GM23338 (cell line): ENCODE measurements at regions not wholly inside any gene's neighbourhood (a gene's known extent, or its start where the extent isn't known, plus 50 kb on each side); places are given as distances from the start of the nearest gene placed in this dataset.
A peak's percentile ranks its signal among the peaks of the same experiment; 100 is the strongest.

Experiments
- ATAC-seq: fragments of 200-7000 bp; cut with Tn5 transposase; 3 replicates; pipeline ENCODE4 v1.9.1; 2020
- DNase-seq: peaks from one replicate; pipeline ENCODE4 v3.0.0-alpha.2; 2015; ENCODE audit warnings: low spot score
- H2AFZ ChIP-seq: fragments of 200-600 bp; sonication (generic); 2 replicates; pipeline ENCODE4 v1.8.0; 2016; ENCODE audit warnings: antibody characterized with exemption, mild to moderate bottlenecking, moderate library complexity
- H3F3A ChIP-seq: fragments of 200-600 bp; sonication (generic); replicated peaks from 2 replicates; pipeline ENCODE4 v1.8.0; 2017; ENCODE audit warnings: antibody characterized with exemption, mixed run types, low read depth
- H3K27ac ChIP-seq: fragments of 200-600 bp; sonication (generic); 2 replicates; pipeline ENCODE4 v1.6.1; 2016; ENCODE audit warnings: low read depth
- H3K27me3 ChIP-seq: fragments of 200-600 bp; sonication (generic); 2 replicates; pipeline ENCODE4 v1.8.0; 2016; ENCODE audit warnings: mild to moderate bottlenecking, mixed run types, moderate library complexity; ENCODE audit not compliant: insufficient read depth
- H3K36me3 ChIP-seq: fragments of 200-600 bp; sonication (generic); 2 replicates; pipeline ENCODE4 v1.8.0; 2016; ENCODE audit warnings: mild to moderate bottlenecking; ENCODE audit not compliant: insufficient read depth
- H3K4me1 ChIP-seq: fragments of 200-600 bp; sonication (generic); 2 replicates; pipeline ENCODE4 v1.8.0; 2016; ENCODE audit warnings: mild to moderate bottlenecking, moderate library complexity; ENCODE audit not compliant: insufficient read depth
- H3K4me2 ChIP-seq: fragments of 200-600 bp; sonication (generic); 2 replicates; pipeline ENCODE4 v1.7.1; 2017; ENCODE audit warnings: mixed run types
- H3K4me3 ChIP-seq: fragments of 200-600 bp; sonication (generic); 2 replicates; pipeline ENCODE4 v1.6.1; 2016; ENCODE audit warnings: mixed run types
- H3K79me2 ChIP-seq: fragments of 200-600 bp; sonication (generic); replicated peaks from 2 replicates; pipeline ENCODE4 v1.8.0; 2017; ENCODE audit warnings: mild to moderate bottlenecking; ENCODE audit not compliant: insufficient read depth
- H3K9me2 ChIP-seq: fragments of 200-600 bp; sonication (generic); 2 replicates; pipeline ENCODE4 v1.8.0; 2017; ENCODE audit not compliant: insufficient read depth
- H4K20me1 ChIP-seq: fragments of 200-600 bp; sonication (generic); replicated peaks from 2 replicates; pipeline ENCODE4 v1.8.0; 2017; ENCODE audit warnings: mild to moderate bottlenecking; ENCODE audit not compliant: insufficient read depth
- H3K27ac Mint-ChIP-seq: 2 replicates; pipeline ENCODE4 v1.8.0; 2020; ENCODE audit warnings: inconsistent platforms, mild to moderate bottlenecking, moderate library complexity, mixed read lengths
- H3K27me3 Mint-ChIP-seq: 3 replicates; pipeline ENCODE4 v1.8.0; 2022; ENCODE audit warnings: low read depth, mild to moderate bottlenecking, moderate library complexity, mixed read lengths, inconsistent platforms; ENCODE audit not compliant: insufficient read depth, poor library complexity
- H3K36me3 Mint-ChIP-seq: 3 replicates; pipeline ENCODE4 v1.8.0; 2021; ENCODE audit warnings: low read depth, mild to moderate bottlenecking, inconsistent platforms, moderate library complexity, mixed read lengths
- H3K4me1 Mint-ChIP-seq: 3 replicates; pipeline ENCODE4 v1.8.0; 2020; ENCODE audit warnings: mild to moderate bottlenecking, inconsistent platforms, mixed read lengths
- H3K4me3 Mint-ChIP-seq: 3 replicates; pipeline ENCODE4 v1.8.0; 2021; ENCODE audit warnings: moderate library complexity, mild to moderate bottlenecking, inconsistent platforms, mixed read lengths
- H3K9me3 Mint-ChIP-seq: 3 replicates; pipeline ENCODE4 v1.8.0; 2020; ENCODE audit warnings: moderate library complexity, mild to moderate bottlenecking, inconsistent platforms, mixed read lengths
- CREB1 ChIP-seq: fragments of 250-450 bp; sonication (Bioruptor Pico); IDR thresholded peaks from 2 replicates; pipeline ENCODE4 v1.5.0; 2020; ENCODE audit warnings: low read depth, mild to moderate bottlenecking, moderate library complexity
- EZH2 ChIP-seq: fragments of 200-600 bp; sonication (generic); IDR thresholded peaks from one replicate; pipeline ENCODE4 v1.8.0; 2017; ENCODE audit warnings: antibody characterized with exemption, mild to moderate bottlenecking, low read depth; ENCODE audit not compliant: unreplicated experiment
- EZH2phosphoT487 ChIP-seq: fragments of 200-600 bp; sonication (generic); IDR thresholded peaks from one replicate; pipeline ENCODE4 v1.8.1; 2018; ENCODE audit warnings: antibody characterized with exemption; ENCODE audit not compliant: unreplicated experiment
- NANOG ChIP-seq: IDR thresholded peaks from 2 replicates; pipeline ENCODE4 v1.6.1; 2016; ENCODE audit warnings: antibody characterized with exemption, borderline replicate concordance
- POLR2AphosphoS5 ChIP-seq: IDR thresholded peaks from 2 replicates; pipeline ENCODE4 v1.6.1; 2016; ENCODE audit warnings: antibody characterized with exemption, low read depth
- ZNF114 ChIP-seq: fragments of 250-450 bp; sonication (Bioruptor Pico); IDR thresholded peaks from 2 replicates; pipeline ENCODE4 v1.5.0; 2020; ENCODE audit warnings: mild to moderate bottlenecking, moderate library complexity
- ZNF331 ChIP-seq: fragments of 250-450 bp; sonication (Bioruptor Pico); IDR thresholded peaks from 2 replicates; pipeline ENCODE4 v1.5.0; 2020; ENCODE audit warnings: low read depth, mild to moderate bottlenecking, moderate library complexity
- TF ChIP-seq, protein P1 (sequence below): IDR thresholded peaks from one replicate; pipeline ENCODE4 v1.6.1; 2018; ENCODE audit warnings: antibody characterized with exemption; ENCODE audit not compliant: unreplicated experiment
- TF ChIP-seq, protein P2 (sequence below), 2 experiments: fragments of 200-600 bp in 1 of 2; sonication (generic) in 1 of 2; conservative IDR thresholded peaks; 2 replicates each; pipeline versions ENCODE4 v1.5.1 to v1.6.1; 2016 to 2017; ENCODE audit warnings: antibody characterized with exemption in 2 of 2, low read depth in 2 of 2, mild to moderate bottlenecking in 2 of 2, moderate library complexity in 1 of 2

- TF ChIP-seq ZNF331 (CRISPR knock-in tag): no peak
- TF ChIP-seq, protein P1, sequence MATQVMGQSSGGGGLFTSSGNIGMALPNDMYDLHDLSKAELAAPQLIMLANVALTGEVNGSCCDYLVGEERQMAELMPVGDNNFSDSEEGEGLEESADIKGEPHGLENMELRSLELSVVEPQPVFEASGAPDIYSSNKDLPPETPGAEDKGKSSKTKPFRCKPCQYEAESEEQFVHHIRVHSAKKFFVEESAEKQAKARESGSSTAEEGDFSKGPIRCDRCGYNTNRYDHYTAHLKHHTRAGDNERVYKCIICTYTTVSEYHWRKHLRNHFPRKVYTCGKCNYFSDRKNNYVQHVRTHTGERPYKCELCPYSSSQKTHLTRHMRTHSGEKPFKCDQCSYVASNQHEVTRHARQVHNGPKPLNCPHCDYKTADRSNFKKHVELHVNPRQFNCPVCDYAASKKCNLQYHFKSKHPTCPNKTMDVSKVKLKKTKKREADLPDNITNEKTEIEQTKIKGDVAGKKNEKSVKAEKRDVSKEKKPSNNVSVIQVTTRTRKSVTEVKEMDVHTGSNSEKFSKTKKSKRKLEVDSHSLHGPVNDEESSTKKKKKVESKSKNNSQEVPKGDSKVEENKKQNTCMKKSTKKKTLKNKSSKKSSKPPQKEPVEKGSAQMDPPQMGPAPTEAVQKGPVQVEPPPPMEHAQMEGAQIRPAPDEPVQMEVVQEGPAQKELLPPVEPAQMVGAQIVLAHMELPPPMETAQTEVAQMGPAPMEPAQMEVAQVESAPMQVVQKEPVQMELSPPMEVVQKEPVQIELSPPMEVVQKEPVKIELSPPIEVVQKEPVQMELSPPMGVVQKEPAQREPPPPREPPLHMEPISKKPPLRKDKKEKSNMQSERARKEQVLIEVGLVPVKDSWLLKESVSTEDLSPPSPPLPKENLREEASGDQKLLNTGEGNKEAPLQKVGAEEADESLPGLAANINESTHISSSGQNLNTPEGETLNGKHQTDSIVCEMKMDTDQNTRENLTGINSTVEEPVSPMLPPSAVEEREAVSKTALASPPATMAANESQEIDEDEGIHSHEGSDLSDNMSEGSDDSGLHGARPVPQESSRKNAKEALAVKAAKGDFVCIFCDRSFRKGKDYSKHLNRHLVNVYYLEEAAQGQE: no peak
- TF ChIP-seq CREB1 (CRISPR knock-in tag): no peak
- TF ChIP-seq POLR2AphosphoS5: no peak
- no peak for TF ChIP-seq EZH2
Measured at GRCh38 chr3:70806556-70806955, 494.1 kb upstream of the MDFIC2 start (continued).

DNA sequence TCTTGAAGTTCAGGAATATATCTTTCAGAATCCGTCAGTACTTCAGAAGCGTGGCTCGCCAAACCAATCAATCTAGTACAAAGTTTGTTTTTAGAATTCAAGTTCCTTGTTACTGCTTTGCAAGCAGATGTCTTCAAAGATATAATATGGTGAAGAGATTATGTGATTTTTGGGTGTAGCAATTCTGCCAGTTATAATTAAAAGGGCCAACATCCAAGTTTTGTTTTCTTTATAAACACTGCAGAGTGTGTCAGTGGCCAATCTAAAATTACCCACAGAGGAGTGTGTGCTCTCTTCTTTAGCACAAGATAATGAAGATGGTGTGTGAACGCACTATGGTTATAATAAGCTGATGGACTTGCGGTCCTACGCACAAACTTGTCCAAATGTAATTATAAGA lies 493.6 kb upstream of the MDFIC2 start:
- H3K27me3 Mint-ChIP-seq: no peaks in the 10 kb centered on the region
- Histone ChIP-seq H3K4me2 (no peak overlapping the region), H3K4me1 (no peaks in the 10 kb centered on the region), H3K27me3 (no peaks in the 10 kb centered on the region), H3K79me2 (no peaks in the 10 kb centered on the region), H3K36me3 (no peaks in the 10 kb centered on the region), H3K27ac (no peak overlapping the region), H4K20me1 (no peaks in the 10 kb centered on the region), H2AFZ (0 out of 2 replicates have a peak overlapping the region, but pooled peaks have one; percentile 20), H3K9me2 (no peaks in the 10 kb centered on the region; the same call in 1 of the 2 replicates), H3K4me3 (no peak overlapping the region), H3F3A (no peaks in the 10 kb centered on the region)
- DNase-seq (no peak), ATAC-seq (no peak)
- no peak overlapping the region for H3K27ac Mint-ChIP-seq
- H3K9me3 Mint-ChIP-seq: no peaks in the 10 kb centered on the region
- no peaks in the 10 kb centered on the region for H3K36me3 Mint-ChIP-seq
- TF ChIP-seq EZH2phosphoT487 (no peak), ZNF331 (CRISPR knock-in tag) (no peak), EZH2 (no peak), POLR2AphosphoS5 (no peak), NANOG (no peak), ZNF114 (CRISPR knock-in tag) (no peak)
- TF ChIP-seq, protein P2, sequence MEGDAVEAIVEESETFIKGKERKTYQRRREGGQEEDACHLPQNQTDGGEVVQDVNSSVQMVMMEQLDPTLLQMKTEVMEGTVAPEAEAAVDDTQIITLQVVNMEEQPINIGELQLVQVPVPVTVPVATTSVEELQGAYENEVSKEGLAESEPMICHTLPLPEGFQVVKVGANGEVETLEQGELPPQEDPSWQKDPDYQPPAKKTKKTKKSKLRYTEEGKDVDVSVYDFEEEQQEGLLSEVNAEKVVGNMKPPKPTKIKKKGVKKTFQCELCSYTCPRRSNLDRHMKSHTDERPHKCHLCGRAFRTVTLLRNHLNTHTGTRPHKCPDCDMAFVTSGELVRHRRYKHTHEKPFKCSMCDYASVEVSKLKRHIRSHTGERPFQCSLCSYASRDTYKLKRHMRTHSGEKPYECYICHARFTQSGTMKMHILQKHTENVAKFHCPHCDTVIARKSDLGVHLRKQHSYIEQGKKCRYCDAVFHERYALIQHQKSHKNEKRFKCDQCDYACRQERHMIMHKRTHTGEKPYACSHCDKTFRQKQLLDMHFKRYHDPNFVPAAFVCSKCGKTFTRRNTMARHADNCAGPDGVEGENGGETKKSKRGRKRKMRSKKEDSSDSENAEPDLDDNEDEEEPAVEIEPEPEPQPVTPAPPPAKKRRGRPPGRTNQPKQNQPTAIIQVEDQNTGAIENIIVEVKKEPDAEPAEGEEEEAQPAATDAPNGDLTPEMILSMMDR (conservative IDR thresholded peaks at IDR 0.05; ENCODE audit: low read depth in 2 of 2): no peak
- TF ChIP-seq, protein P1: no peak
- peaks cover 4% of the 10 kb centered on the region; the same call in 2 of the 3 replicates for H3K4me1 Mint-ChIP-seq
- no peak overlapping the region for H3K4me3 Mint-ChIP-seq
